H9 (cell line): ENCODE measurements at regions not wholly inside any gene's neighbourhood (a gene's known extent, or its start where the extent isn't known, plus 50 kb on each side); places are given as distances from the start of the nearest gene placed in this dataset.

Source experiments
- DNase-seq: peaks from one replicate; pipeline ENCODE4 v3.0.0-alpha.2; 2017
- H2AFZ ChIP-seq: one replicate; pipeline ENCODE4 v1.6.1; 2013; ENCODE audit warnings: mild to moderate bottlenecking, low read length, control low read depth, moderate library complexity
- H2AK5ac ChIP-seq: 2 replicates; pipeline ENCODE4 v1.6.1; 2013; ENCODE audit warnings: low read length, control low read depth, mixed read lengths; ENCODE audit not compliant: insufficient read length
- H2BK120ac ChIP-seq: one replicate; pipeline ENCODE4 v1.6.1; 2013; ENCODE audit warnings: low read depth, mild to moderate bottlenecking, low read length, control low read depth, inconsistent platforms; ENCODE audit not compliant: poor library complexity, severe bottlenecking
- H2BK12ac ChIP-seq: 2 replicates; pipeline ENCODE4 v1.6.1; 2013; ENCODE audit warnings: low read length, control low read depth, mixed read lengths, low read depth; ENCODE audit not compliant: insufficient read length
- H2BK15ac ChIP-seq: 2 replicates; pipeline ENCODE4 v1.6.1; 2013; ENCODE audit warnings: low read depth, low read length, control low read depth
- H2BK20ac ChIP-seq: one replicate; pipeline ENCODE4 v1.6.1; 2013; ENCODE audit warnings: low read depth, mild to moderate bottlenecking, low read length, control low read depth, inconsistent platforms; ENCODE audit not compliant: poor library complexity, severe bottlenecking
- H2BK5ac ChIP-seq: 2 replicates; pipeline ENCODE4 v1.6.1; 2013; ENCODE audit warnings: low read length, control low read depth, mixed read lengths; ENCODE audit not compliant: insufficient read length
- H3K14ac ChIP-seq: 2 replicates; pipeline ENCODE4 v1.6.1; 2013; ENCODE audit warnings: low read length, control low read depth; ENCODE audit not compliant: insufficient read depth
- H3K18ac ChIP-seq: 2 replicates; pipeline ENCODE4 v1.6.1; 2013; ENCODE audit warnings: low read depth, mild to moderate bottlenecking, mixed read lengths, low read length, control low read depth; ENCODE audit not compliant: insufficient read length
- H3K23ac ChIP-seq: 2 replicates; pipeline ENCODE4 v1.6.1; 2013; ENCODE audit warnings: low read length, control low read depth, mixed read lengths, low read depth; ENCODE audit not compliant: insufficient read length
- H3K23me2 ChIP-seq: 2 replicates; pipeline ENCODE4 v1.6.1; 2013; ENCODE audit warnings: low read depth, mild to moderate bottlenecking, mixed read lengths, low read length, control low read depth; ENCODE audit not compliant: insufficient read length, poor library complexity, severe bottlenecking
- H3K27ac ChIP-seq: 2 replicates; pipeline ENCODE4 v1.5.1; 2013; ENCODE audit warnings: low read length, control low read depth, mixed read lengths, low read depth; ENCODE audit not compliant: insufficient read length
- H3K27me3 ChIP-seq: 2 replicates; pipeline ENCODE4 v1.6.1; 2013; ENCODE audit warnings: low read length, control low read depth, inconsistent platforms; ENCODE audit not compliant: insufficient read depth
- H3K4ac ChIP-seq: 2 replicates; pipeline ENCODE4 v1.6.1; 2013; ENCODE audit warnings: low read depth, mild to moderate bottlenecking, control low read depth, inconsistent platforms, low read length, moderate library complexity
- H3K4me1 ChIP-seq: 2 replicates; pipeline ENCODE4 v1.6.1; 2013; ENCODE audit warnings: low read length, control low read depth, inconsistent platforms; ENCODE audit not compliant: insufficient read depth
- H3K4me2 ChIP-seq: 2 replicates; pipeline ENCODE4 v1.6.1; 2013; ENCODE audit warnings: low read length, control low read depth, mixed read lengths; ENCODE audit not compliant: insufficient read length, insufficient read depth
- H3K56ac ChIP-seq: 2 replicates; pipeline ENCODE4 v1.6.1; 2013; ENCODE audit warnings: low read depth, mild to moderate bottlenecking, mixed read lengths, low read length, control low read depth; ENCODE audit not compliant: insufficient read length
- H3K79me1 ChIP-seq: 2 replicates; pipeline ENCODE4 v1.6.1; 2013; ENCODE audit warnings: low read depth, mild to moderate bottlenecking, moderate library complexity, low read length, control low read depth, inconsistent platforms; ENCODE audit not compliant: insufficient read depth, poor library complexity, severe bottlenecking
- H3K79me2 ChIP-seq: 2 replicates; pipeline ENCODE4 v1.6.1; 2013; ENCODE audit warnings: low read length, control low read depth, inconsistent platforms; ENCODE audit not compliant: insufficient read depth
- H3K9ac ChIP-seq: 2 replicates; pipeline ENCODE4 v1.6.1; 2013; ENCODE audit warnings: low read length, control low read depth, mixed read lengths; ENCODE audit not compliant: insufficient read length; ENCODE audit errors: extremely low read depth
- H3K9me3 ChIP-seq: one replicate; pipeline ENCODE4 v1.6.1; 2013; ENCODE audit warnings: low read depth, low read length, inconsistent platforms; ENCODE audit not compliant: control insufficient read depth
- H3T11ph ChIP-seq: one replicate; pipeline ENCODE4 v1.6.1; 2013; ENCODE audit warnings: mild to moderate bottlenecking, low read length, control low read depth, inconsistent platforms
- H4K20me1 ChIP-seq: one replicate; pipeline ENCODE4 v1.6.1; 2013; ENCODE audit not compliant: control insufficient read depth, insufficient read length, insufficient read depth
- H4K5ac ChIP-seq: 2 replicates; pipeline ENCODE4 v1.6.1; 2013; ENCODE audit warnings: low read depth, mild to moderate bottlenecking, mixed read lengths, low read length, control low read depth; ENCODE audit not compliant: insufficient read length
- H4K8ac ChIP-seq: replicated peaks from 2 replicates; pipeline ENCODE4 v1.6.1; 2013; ENCODE audit warnings: low read length, control low read depth, mixed read lengths, low read depth; ENCODE audit not compliant: insufficient read length
- H4K91ac ChIP-seq: 2 replicates; pipeline ENCODE4 v1.6.1; 2013; ENCODE audit warnings: low read depth, mild to moderate bottlenecking, moderate library complexity, mixed read lengths, low read length, control low read depth; ENCODE audit not compliant: insufficient read length
- H3K27ac Mint-ChIP-seq, 3 experiments: 2 replicates in 2 of 3; 3 replicates in 1 of 3; pipeline ENCODE4 v1.8.0; 2020 to 2021; ENCODE audit warnings: mixed read lengths in 3 of 3, mild to moderate bottlenecking in 1 of 3, moderate library complexity in 1 of 3
- H3K27me3 Mint-ChIP-seq: 2 replicates; pipeline ENCODE4 v1.8.0; 2021; ENCODE audit warnings: low read depth, mild to moderate bottlenecking, moderate library complexity, mixed read lengths
- H3K36me3 Mint-ChIP-seq, 3 experiments: 2 replicates in 2 of 3; 3 replicates in 1 of 3; pipeline ENCODE4 v1.8.0; 2020 to 2021; ENCODE audit warnings: low read depth in 3 of 3, mixed read lengths in 3 of 3; ENCODE audit not compliant: insufficient read depth in 1 of 3
- H3K4me1 Mint-ChIP-seq, 2 experiments: 2 replicates each; pipeline ENCODE4 v1.8.0; 2020; ENCODE audit warnings: mixed read lengths in 2 of 2
- H3K4me3 Mint-ChIP-seq, 2 experiments: 2 replicates in 1 of 2; 3 replicates in 1 of 2; pipeline ENCODE4 v1.8.0; 2020 to 2021; ENCODE audit warnings: mild to moderate bottlenecking in 2 of 2, mixed read lengths in 2 of 2, moderate library complexity in 1 of 2
- H3K9me3 Mint-ChIP-seq, 2 experiments: 2 replicates in 1 of 2; 3 replicates in 1 of 2; pipeline ENCODE4 v1.8.0; 2020; ENCODE audit warnings: mild to moderate bottlenecking in 2 of 2, mixed read lengths in 2 of 2, moderate library complexity in 1 of 2
- CTCF ChIP-seq: fragments of 200-600 bp; sonication (generic); conservative IDR thresholded peaks from 3 replicates; pipeline ENCODE4 v1.8.0; 2021; ENCODE audit warnings: antibody characterized with exemption, mild to moderate bottlenecking
- WGBS: extraction: QIAGEN DNeasy Blood & Tissue Kit; methylation state at CpG from one replicate; pipeline ENCODE4 v1.1.7; 2013; ENCODE audit warnings: missing lambda C conversion rate, low lambda C conversion rate, mixed read lengths; ENCODE audit not compliant: insufficient read length; ENCODE audit errors: extremely low coverage; 5-methylcytosine and 5-hydroxymethylcytosine counted together

- no CpG with 5 or more reads among the region's 4 CpGs for WGBS
- H3K9ac ChIP-seq: no peak overlapping the region
- no peak overlapping the region for H3K14ac ChIP-seq
- no peak overlapping the region for H3K18ac ChIP-seq
- H4K5ac ChIP-seq: no peak overlapping the region
- H3K79me1 ChIP-seq: no peaks in the 10 kb centered on the region
- H3K23ac ChIP-seq: no peak overlapping the region
- H3K36me3 Mint-ChIP-seq: peaks cover 24 to 57% (median 32%) of the 10 kb centered on the region in 3 experiments
- no peak overlapping the region for H4K8ac ChIP-seq
- no peak for DNase-seq
- no peaks in the 10 kb centered on the region for H3K4me1 Mint-ChIP-seq
- no peaks in the 10 kb centered on the region for H3K4me1 ChIP-seq
- H2AK5ac ChIP-seq: no peak overlapping the region
- H3K9me3 ChIP-seq: peaks cover 11% of the 10 kb centered on the region
- no peak overlapping the region for H4K91ac ChIP-seq
- H3K27ac Mint-ChIP-seq: no peak overlapping the region
- H4K20me1 ChIP-seq: no peaks in the 10 kb centered on the region
- H2AFZ ChIP-seq: no peak overlapping the region
- no peak overlapping the region for H3K4ac ChIP-seq
- no peak overlapping the region for H3K56ac ChIP-seq
- H3T11ph ChIP-seq: no peak overlapping the region
- no peaks in the 10 kb centered on the region for H3K23me2 ChIP-seq
- H3K27ac ChIP-seq: no peak overlapping the region
- peaks cover 39 to 47% of the 10 kb centered on the region in 2 experiments for H3K9me3 Mint-ChIP-seq
- H2BK12ac ChIP-seq: no peak overlapping the region
- no peak overlapping the region for H2BK15ac ChIP-seq
- TF ChIP-seq CTCF: no peak
- H2BK5ac ChIP-seq: no peak overlapping the region
- H3K4me3 Mint-ChIP-seq: no peak overlapping the region
- no peaks in the 10 kb centered on the region; the same call in 1 of the 2 replicates for H3K27me3 ChIP-seq
- H2BK20ac ChIP-seq: no peak overlapping the region
- no peaks in the 10 kb centered on the region for H3K27me3 Mint-ChIP-seq
- no peak overlapping the region for H3K4me2 ChIP-seq
- no peaks in the 10 kb centered on the region for H3K79me2 ChIP-seq
- H2BK120ac ChIP-seq: no peak overlapping the region
Observed at GRCh38 chr7:84631913-84632312, 437.3 kb upstream of the SEMA3A start.
